Fibroblast of the aortic adventitia (primary cell): ENCODE measurements at regions not wholly inside any gene's neighbourhood (a gene's known extent, or its start where the extent isn't known, plus 50 kb on each side); places are given as distances from the start of the nearest gene placed in this dataset.
A peak's percentile ranks its signal among the peaks of the same experiment; 100 is the strongest.
"Not testable (repeated sequence)": the region's sequence is repeated elsewhere in the genome, so short reads cannot be mapped to it uniquely, and the experiment has no call there.

ENCODE experiments used
- DNase-seq: peaks from one replicate; pipeline ENCODE4 v3.0.0-alpha.2; 2010; ENCODE audit warnings: low read depth
- H3K4me3 ChIP-seq: 2 replicates; pipeline ENCODE4 v1.5.1; 2011; ENCODE audit warnings: low read depth, mild to moderate bottlenecking, control low read depth, low read length, moderate library complexity
- CTCF ChIP-seq: IDR thresholded peaks from 2 replicates; pipeline ENCODE4 v1.5.1; 2011; ENCODE audit warnings: mild to moderate bottlenecking, low read length, control low read depth, inconsistent platforms; ENCODE audit not compliant: insufficient read depth

- no peak overlapping the region for H3K4me3 ChIP-seq
- no peak for TF ChIP-seq CTCF
- DNase-seq, result peak; percentile 35
Observed at GRCh38 chr2:150806336-150806735, 318.9 kb upstream of the RND3 start.

- no peak overlapping the region for H3K4me3 ChIP-seq
- TF ChIP-seq CTCF, result no peak
- DNase-seq, result no peak
Observed at GRCh38 chr2:150803689-150804398, 316.4 kb upstream of the RND3 start.

- TF ChIP-seq CTCF, result no peak
- H3K4me3 ChIP-seq, result no peak overlapping the region
- DNase-seq, result no peak
Observed at GRCh38 chr2:150802635-150803034, 315.2 kb upstream of the RND3 start.

GRCh38 chr2:150796236-150796635, 308.8 kb upstream of the RND3 start:
- not testable (repeated sequence) for H3K4me3 ChIP-seq, DNase-seq

GRCh38 chr2:150792780-150793300, 305.4 kb upstream of the RND3 start:
- no peak for TF ChIP-seq CTCF
- no peak for DNase-seq
- no peak overlapping the region for H3K4me3 ChIP-seq

- TF ChIP-seq CTCF, result no peak
- no peak overlapping the region for H3K4me3 ChIP-seq
- DNase-seq, result no peak
Observed at GRCh38 chr2:150791567-150791966, 304.1 kb upstream of the RND3 start.

GRCh38 chr2:150789376-150789905, 302.0 kb upstream of the RND3 start:
- H3K4me3 ChIP-seq, result no peak overlapping the region
- no peak for TF ChIP-seq CTCF
- DNase-seq, result peak; percentile 46
